ENCODE measurements at regions not wholly inside any gene's neighbourhood (a gene's known extent, or its start where the extent isn't known, plus 50 kb on each side); places are given as distances from the start of the nearest gene placed in this dataset.

DNA sequence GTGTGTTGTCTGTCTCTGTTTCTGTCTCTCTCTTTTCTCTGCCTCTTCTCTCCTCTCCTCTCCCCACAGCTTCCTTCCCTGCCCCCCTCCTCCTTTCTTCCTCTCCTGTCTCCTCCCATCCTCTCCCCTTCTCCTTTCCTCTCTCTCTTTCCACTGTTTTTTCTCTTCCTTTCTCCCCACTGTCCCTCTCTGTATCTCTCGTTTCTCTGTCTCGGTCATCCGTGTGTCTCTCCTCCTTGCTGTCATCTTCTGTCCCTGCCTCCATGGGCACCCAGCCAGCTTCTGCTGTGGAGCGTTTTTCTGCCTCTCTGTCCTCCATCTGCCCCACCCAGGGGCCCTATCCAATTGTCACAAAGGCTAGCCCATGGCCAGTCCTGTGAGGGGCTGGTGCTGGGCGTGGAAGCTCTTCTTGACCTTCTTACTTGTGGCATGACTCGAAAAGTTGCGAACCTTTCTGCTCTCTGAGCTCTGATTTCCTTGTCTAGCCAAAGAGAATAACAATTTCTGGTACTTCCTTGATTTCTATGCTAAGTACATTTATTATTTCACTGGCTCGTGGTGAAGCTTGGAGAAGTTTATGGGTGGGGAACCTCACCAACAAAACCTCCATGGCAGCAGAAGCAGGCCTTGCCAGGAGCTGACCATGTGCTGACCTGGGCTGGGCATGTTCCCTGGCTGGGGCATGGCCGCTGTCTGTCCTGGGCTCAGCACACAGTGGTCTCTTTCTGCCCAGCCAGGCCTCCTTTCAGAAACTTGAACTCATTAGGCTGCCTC lies 69.3 kb downstream of the CEBPB start:
- TF ChIP-seq, protein P1, sequence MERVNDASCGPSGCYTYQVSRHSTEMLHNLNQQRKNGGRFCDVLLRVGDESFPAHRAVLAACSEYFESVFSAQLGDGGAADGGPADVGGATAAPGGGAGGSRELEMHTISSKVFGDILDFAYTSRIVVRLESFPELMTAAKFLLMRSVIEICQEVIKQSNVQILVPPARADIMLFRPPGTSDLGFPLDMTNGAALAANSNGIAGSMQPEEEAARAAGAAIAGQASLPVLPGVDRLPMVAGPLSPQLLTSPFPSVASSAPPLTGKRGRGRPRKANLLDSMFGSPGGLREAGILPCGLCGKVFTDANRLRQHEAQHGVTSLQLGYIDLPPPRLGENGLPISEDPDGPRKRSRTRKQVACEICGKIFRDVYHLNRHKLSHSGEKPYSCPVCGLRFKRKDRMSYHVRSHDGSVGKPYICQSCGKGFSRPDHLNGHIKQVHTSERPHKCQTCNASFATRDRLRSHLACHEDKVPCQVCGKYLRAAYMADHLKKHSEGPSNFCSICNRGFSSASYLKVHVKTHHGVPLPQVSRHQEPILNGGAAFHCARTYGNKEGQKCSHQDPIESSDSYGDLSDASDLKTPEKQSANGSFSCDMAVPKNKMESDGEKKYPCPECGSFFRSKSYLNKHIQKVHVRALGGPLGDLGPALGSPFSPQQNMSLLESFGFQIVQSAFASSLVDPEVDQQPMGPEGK (CRISPR knock-in tag; IDR thresholded peaks at IDR 0.05; ENCODE audit: borderline replicate concordance): no peak
- TF ChIP-seq, protein P2, sequence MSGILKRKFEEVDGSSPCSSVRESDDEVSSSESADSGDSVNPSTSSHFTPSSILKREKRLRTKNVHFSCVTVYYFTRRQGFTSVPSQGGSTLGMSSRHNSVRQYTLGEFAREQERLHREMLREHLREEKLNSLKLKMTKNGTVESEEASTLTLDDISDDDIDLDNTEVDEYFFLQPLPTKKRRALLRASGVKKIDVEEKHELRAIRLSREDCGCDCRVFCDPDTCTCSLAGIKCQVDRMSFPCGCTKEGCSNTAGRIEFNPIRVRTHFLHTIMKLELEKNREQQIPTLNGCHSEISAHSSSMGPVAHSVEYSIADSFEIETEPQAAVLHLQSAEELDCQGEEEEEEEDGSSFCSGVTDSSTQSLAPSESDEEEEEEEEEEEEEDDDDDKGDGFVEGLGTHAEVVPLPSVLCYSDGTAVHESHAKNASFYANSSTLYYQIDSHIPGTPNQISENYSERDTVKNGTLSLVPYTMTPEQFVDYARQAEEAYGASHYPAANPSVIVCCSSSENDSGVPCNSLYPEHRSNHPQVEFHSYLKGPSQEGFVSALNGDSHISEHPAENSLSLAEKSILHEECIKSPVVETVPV (CRISPR knock-in tag; IDR thresholded peaks at IDR 0.05): no peak
- TF ChIP-seq ZFP30 (CRISPR knock-in tag; IDR thresholded peaks at IDR 0.05) (no peak), ZC3H10 (CRISPR knock-in tag; IDR thresholded peaks at IDR 0.05) (no peak), RARB (CRISPR knock-in tag; IDR thresholded peaks at IDR 0.05) (no peak)
- ATAC-seq: no peak

DNA sequence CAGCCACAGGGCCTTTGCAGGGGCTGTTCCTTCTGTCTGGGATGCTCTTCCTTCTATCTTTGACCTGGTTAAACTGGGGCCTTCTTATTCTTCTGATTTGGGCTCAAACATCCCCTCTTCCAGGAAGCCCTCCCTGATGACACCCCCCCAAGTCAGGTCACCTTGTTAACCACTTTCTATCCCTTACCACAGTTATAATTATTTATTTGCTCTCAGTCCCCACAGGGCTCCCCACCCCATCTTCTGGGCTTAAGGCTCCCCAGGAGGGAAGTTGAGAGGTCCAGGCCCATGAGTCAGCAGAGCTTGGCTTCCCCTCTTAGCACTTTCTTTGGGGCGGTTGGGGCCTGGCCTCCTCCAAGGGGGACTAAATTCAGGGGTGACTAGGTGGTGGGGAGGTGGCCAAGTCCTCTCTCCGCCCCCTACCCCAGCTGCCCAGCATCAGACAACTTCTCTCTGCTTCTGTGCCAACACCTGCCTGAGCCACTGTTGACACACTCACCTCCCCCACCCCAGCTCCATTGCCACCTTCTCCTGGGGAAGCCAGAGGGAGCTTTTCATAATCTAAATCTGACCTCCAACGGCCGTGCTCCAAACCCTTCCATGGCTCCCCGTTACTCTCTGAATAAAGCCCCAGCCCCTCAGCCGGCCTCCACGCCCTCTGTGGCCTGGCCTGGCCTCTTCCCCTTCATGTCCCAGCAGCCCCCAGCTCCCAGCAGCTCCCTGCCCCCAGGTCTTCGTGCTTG lies 70.0 kb downstream of the CEBPB start:
- ATAC-seq: no peak

More for the DNA sequence above, 70.0 kb downstream of the CEBPB start:
- TF ChIP-seq PPARA (CRISPR knock-in tag; IDR thresholded peaks at IDR 0.05; ENCODE audit: borderline replicate concordance) (no peak), GLIS3 (CRISPR knock-in tag; IDR thresholded peaks at IDR 0.05) (no peak), BACH2 (CRISPR knock-in tag; IDR thresholded peaks at IDR 0.05; ENCODE audit: borderline replicate concordance) (no peak), TSHZ2 (CRISPR knock-in tag; IDR thresholded peaks at IDR 0.05) (no peak), ZFP3 (CRISPR knock-in tag; IDR thresholded peaks at IDR 0.05) (no peak), ZNF8 (CRISPR knock-in tag; IDR thresholded peaks at IDR 0.05) (no peak), CREB5 (CRISPR knock-in tag; IDR thresholded peaks at IDR 0.05; ENCODE audit: low read depth) (no peak), CSDC2 (CRISPR knock-in tag; IDR thresholded peaks at IDR 0.05) (no peak), TOX (CRISPR knock-in tag; IDR thresholded peaks at IDR 0.05; ENCODE audit: borderline replicate concordance) (no peak), ZFP30 (CRISPR knock-in tag; IDR thresholded peaks at IDR 0.05) (no peak), ZNF565 (CRISPR knock-in tag; conservative IDR thresholded peaks at IDR 0.05; ENCODE audit: low read depth) (no peak), ISL1 (CRISPR knock-in tag; IDR thresholded peaks at IDR 0.05) (no peak), TCF4 (CRISPR knock-in tag; IDR thresholded peaks at IDR 0.05; ENCODE audit: borderline replicate concordance) (no peak), ZNF70 (CRISPR knock-in tag; IDR thresholded peaks at IDR 0.05) (no peak), SNAI2 (CRISPR knock-in tag; IDR thresholded peaks at IDR 0.05) (no peak), ESRRG (CRISPR knock-in tag; IDR thresholded peaks at IDR 0.05) (no peak)
- TF ChIP-seq, protein P1 (CRISPR knock-in tag; IDR thresholded peaks at IDR 0.05; ENCODE audit: borderline replicate concordance): no peak
- TF ChIP-seq, protein P2 (CRISPR knock-in tag; IDR thresholded peaks at IDR 0.05): no peak

Data from SK-N-SH treated with all-trans-retinoic acid at 6 μM for 48 hours (cell line).